GM23248 (cell line): ENCODE measurements at regions not wholly inside any gene's neighbourhood (a gene's known extent, or its start where the extent isn't known, plus 50 kb on each side); places are given as distances from the start of the nearest gene placed in this dataset.

Source experiments
- DNase-seq: peaks from one replicate; pipeline ENCODE4 v3.0.0-alpha.2; 2015
- H2AFZ ChIP-seq: fragments of 200-600 bp; sonication (generic); 2 replicates; pipeline ENCODE4 v1.6.1; 2016; ENCODE audit warnings: antibody characterized with exemption
- H3F3A ChIP-seq: fragments of 200-600 bp; sonication (generic); 2 replicates; pipeline ENCODE4 v1.6.1; 2016; ENCODE audit warnings: mild to moderate bottlenecking, antibody characterized with exemption, mixed run types; ENCODE audit not compliant: insufficient read depth
- H3K27ac ChIP-seq: fragments of 200-600 bp; sonication (generic); 2 replicates; pipeline ENCODE4 v1.5.1; 2016; ENCODE audit warnings: mild to moderate bottlenecking
- H3K27me3 ChIP-seq: fragments of 200-600 bp; sonication (generic); replicated peaks from 2 replicates; pipeline ENCODE4 v1.6.1; 2016; ENCODE audit warnings: mild to moderate bottlenecking; ENCODE audit not compliant: insufficient read depth
- H3K36me3 ChIP-seq: fragments of 200-600 bp; sonication (generic); 2 replicates; pipeline ENCODE4 v1.6.1; 2016; ENCODE audit warnings: low read depth, mild to moderate bottlenecking
- H3K4me1 ChIP-seq: fragments of 200-600 bp; sonication (generic); 2 replicates; pipeline ENCODE4 v1.6.1; 2016; ENCODE audit warnings: mild to moderate bottlenecking; ENCODE audit not compliant: insufficient read depth
- H3K4me2 ChIP-seq: fragments of 200-600 bp; sonication (generic); one replicate; pipeline ENCODE4 v1.6.1; 2016; ENCODE audit warnings: mild to moderate bottlenecking; ENCODE audit not compliant: unreplicated experiment
- H3K4me3 ChIP-seq: fragments of 200-600 bp; sonication (generic); 2 replicates; pipeline ENCODE4 v1.5.1; 2016; ENCODE audit warnings: mild to moderate bottlenecking
- H3K79me2 ChIP-seq: fragments of 200-600 bp; sonication (generic); 2 replicates; pipeline ENCODE4 v1.6.1; 2016; ENCODE audit warnings: mild to moderate bottlenecking; ENCODE audit not compliant: insufficient read depth
- H3K9ac ChIP-seq: fragments of 200-600 bp; sonication (generic); 2 replicates; pipeline ENCODE4 v1.6.1; 2016; ENCODE audit warnings: mild to moderate bottlenecking
- H3K9me2 ChIP-seq: fragments of 200-600 bp; sonication (generic); 2 replicates; pipeline ENCODE4 v1.6.1; 2016; ENCODE audit warnings: mixed run types, mild to moderate bottlenecking, moderate library complexity; ENCODE audit not compliant: insufficient read depth
- H3K9me3 ChIP-seq: fragments of 200-600 bp; sonication (generic); one replicate; pipeline ENCODE4 v1.6.1; 2017; ENCODE audit warnings: low read depth
- H4K20me1 ChIP-seq: fragments of 200-600 bp; sonication (generic); 2 replicates; pipeline ENCODE4 v1.6.0; 2016; ENCODE audit not compliant: insufficient read depth
- EZH2 ChIP-seq: fragments of 200-600 bp; sonication (generic); IDR thresholded peaks from 2 replicates; pipeline ENCODE4 v1.6.1; 2018; ENCODE audit warnings: antibody characterized with exemption, mild to moderate bottlenecking; ENCODE audit not compliant: insufficient read depth, poor library complexity, severe bottlenecking
- EZH2phosphoT487 ChIP-seq: fragments of 200-600 bp; sonication (generic); IDR thresholded peaks from 2 replicates; pipeline ENCODE4 v1.6.1; 2018; ENCODE audit warnings: antibody characterized with exemption, moderate library complexity, mild to moderate bottlenecking, low read depth; ENCODE audit not compliant: insufficient read depth
- WGBS, 2 experiments: methylation state at CpG; one replicate each; pipeline ENCODE4 v1.1.6; 2015 to 2017; ENCODE audit warnings: low lambda C conversion rate in 2 of 2, low coverage in 1 of 2; ENCODE audit errors: missing lambda C conversion rate in 2 of 2; 5-methylcytosine and 5-hydroxymethylcytosine counted together
- in situ Hi-C: fragments of 300-500 bp; cut with MboI; formaldehyde crosslinking; loops from 2 replicates; pipeline ENCODE4 v1.15.0; 2020

GRCh38 chr3:72281551-72281950, 496.6 kb upstream of the PROK2 start:
- TF ChIP-seq EZH2phosphoT487 (no peak), EZH2 (no peak)

GRCh38 chr3:72280876-72281275, 495.9 kb upstream of the PROK2 start:
- Histone ChIP-seq H4K20me1 (no peaks in the 10 kb centered on the region), H3K9me3 (no peaks in the 10 kb centered on the region), H3K36me3 (no peaks in the 10 kb centered on the region), H3K9ac (no peak overlapping the region), H3F3A (no peaks in the 10 kb centered on the region), H3K9me2 (no peaks in the 10 kb centered on the region), H3K4me3 (no peak overlapping the region), H2AFZ (no peak overlapping the region), H3K27me3 (no peaks in the 10 kb centered on the region; the same call in none of the 2 replicates), H3K79me2 (no peaks in the 10 kb centered on the region), H3K27ac (no peak overlapping the region), H3K4me1 (no peaks in the 10 kb centered on the region), H3K4me2 (no peak overlapping the region)
- DNase-seq: no peak
- 66 to 72% methylated on average over 6 of the region's 6 CpGs for WGBS, 2 experiments
- in situ Hi-C loops: no loop called here
- TF ChIP-seq EZH2 (no peak), EZH2phosphoT487 (no peak)

More at GRCh38 chr3:72281551-72281950, 496.6 kb upstream of the PROK2 start:
- in situ Hi-C loops: no loop called here
- Histone ChIP-seq H3K79me2 (no peaks in the 10 kb centered on the region), H3K9ac (no peak overlapping the region), H3K9me3 (no peaks in the 10 kb centered on the region), H3K36me3 (no peaks in the 10 kb centered on the region), H3K27me3 (no peaks in the 10 kb centered on the region; the same call in none of the 2 replicates), H4K20me1 (no peaks in the 10 kb centered on the region), H3K27ac (no peak overlapping the region), H3K4me2 (no peak overlapping the region), H3K9me2 (no peaks in the 10 kb centered on the region), H3K4me3 (no peak overlapping the region), H3K4me1 (no peaks in the 10 kb centered on the region), H2AFZ (no peak overlapping the region), H3F3A (no peaks in the 10 kb centered on the region)
- DNase-seq: no peak
- 47 to 51% methylated on average over 5 of the region's 5 CpGs for WGBS, 2 experiments

GRCh38 chr3:72279631-72280041, 494.7 kb upstream of the PROK2 start:
- H4K20me1 ChIP-seq: no peaks in the 10 kb centered on the region
- H3K4me3 ChIP-seq: no peak overlapping the region
- H3F3A ChIP-seq: peaks cover 8% of the 10 kb centered on the region; the same call in 1 of the 2 replicates
- H3K79me2 ChIP-seq: no peaks in the 10 kb centered on the region
- 52 to 54% methylated on average over 4 to 6 of the region's 6 CpGs for WGBS, 2 experiments
- H3K4me2 ChIP-seq: no peak overlapping the region
- H3K9me2 ChIP-seq: no peaks in the 10 kb centered on the region
- no peak overlapping the region for H3K27ac ChIP-seq
- H3K27me3 ChIP-seq: no peaks in the 10 kb centered on the region; the same call in 1 of the 2 replicates
- TF ChIP-seq EZH2phosphoT487 (no peak), EZH2 (no peak)
- DNase-seq: no peak
- H3K4me1 ChIP-seq: peaks cover 6% of the 10 kb centered on the region
- no peak overlapping the region for H2AFZ ChIP-seq
- H3K9me3 ChIP-seq: no peaks in the 10 kb centered on the region
- no peaks in the 10 kb centered on the region for H3K36me3 ChIP-seq
- no peak overlapping the region for H3K9ac ChIP-seq
- in situ Hi-C loops: no loop called here

GRCh38 chr3:72279068-72279604, 494.2 kb upstream of the PROK2 start:
- WGBS, 2 experiments: 44 to 48% methylated on average over 3 of the region's 3 CpGs
- H3K36me3 ChIP-seq: no peaks in the 10 kb centered on the region
- no peaks in the 10 kb centered on the region for H3K9me3 ChIP-seq
- H2AFZ ChIP-seq: no peak overlapping the region
- in situ Hi-C loops: no loop called here
- H3K4me3 ChIP-seq: no peak overlapping the region
- peaks cover 10% of the 10 kb centered on the region for H3F3A ChIP-seq
- H3K27ac ChIP-seq: no peak overlapping the region
- H3K27me3 ChIP-seq: no peaks in the 10 kb centered on the region; the same call in 1 of the 2 replicates
- no peaks in the 10 kb centered on the region for H4K20me1 ChIP-seq
- no peak for DNase-seq
- H3K9me2 ChIP-seq: no peaks in the 10 kb centered on the region
- no peak overlapping the region for H3K9ac ChIP-seq
- H3K4me1 ChIP-seq: peaks cover 11% of the 10 kb centered on the region
- no peaks in the 10 kb centered on the region for H3K79me2 ChIP-seq
- TF ChIP-seq EZH2 (no peak), EZH2phosphoT487 (no peak)
- no peak overlapping the region for H3K4me2 ChIP-seq
